ENCODE measurements at regions not wholly inside any gene's neighbourhood (a gene's known extent, or its start where the extent isn't known, plus 50 kb on each side); places are given as distances from the start of the nearest gene placed in this dataset.

DNA sequence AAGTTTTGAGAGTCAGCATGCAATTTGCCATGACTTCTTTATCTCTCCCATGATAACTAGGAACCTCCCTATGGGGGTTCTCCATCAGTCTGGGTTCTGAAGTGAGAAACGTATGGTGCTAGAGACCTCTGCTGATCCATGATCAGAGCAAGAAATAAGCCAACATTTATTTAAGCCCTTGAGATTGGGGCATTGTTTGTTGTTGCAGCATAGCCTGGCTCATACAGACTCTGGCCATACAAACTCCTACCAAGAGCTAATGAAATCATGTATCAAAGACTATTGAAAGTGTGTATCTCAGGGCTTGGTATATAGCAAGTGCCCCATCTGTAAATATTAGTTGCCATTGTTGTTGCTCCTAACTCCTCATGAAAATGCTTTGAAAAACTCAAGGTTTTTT is 233.9 kb downstream of the MAF start:
- no peak for DNase-seq

GRCh38 chr16:79365702-79366101 is 234.8 kb downstream of the MAF start:
- no peak for DNase-seq

GRCh38 chr16:79363484-79363883 is 237.1 kb downstream of the MAF start:
- no peak for DNase-seq

- DNase-seq: no peak
These were observed 237.5 kb downstream of the MAF start for GRCh38 chr16:79363035-79363434.

DNA sequence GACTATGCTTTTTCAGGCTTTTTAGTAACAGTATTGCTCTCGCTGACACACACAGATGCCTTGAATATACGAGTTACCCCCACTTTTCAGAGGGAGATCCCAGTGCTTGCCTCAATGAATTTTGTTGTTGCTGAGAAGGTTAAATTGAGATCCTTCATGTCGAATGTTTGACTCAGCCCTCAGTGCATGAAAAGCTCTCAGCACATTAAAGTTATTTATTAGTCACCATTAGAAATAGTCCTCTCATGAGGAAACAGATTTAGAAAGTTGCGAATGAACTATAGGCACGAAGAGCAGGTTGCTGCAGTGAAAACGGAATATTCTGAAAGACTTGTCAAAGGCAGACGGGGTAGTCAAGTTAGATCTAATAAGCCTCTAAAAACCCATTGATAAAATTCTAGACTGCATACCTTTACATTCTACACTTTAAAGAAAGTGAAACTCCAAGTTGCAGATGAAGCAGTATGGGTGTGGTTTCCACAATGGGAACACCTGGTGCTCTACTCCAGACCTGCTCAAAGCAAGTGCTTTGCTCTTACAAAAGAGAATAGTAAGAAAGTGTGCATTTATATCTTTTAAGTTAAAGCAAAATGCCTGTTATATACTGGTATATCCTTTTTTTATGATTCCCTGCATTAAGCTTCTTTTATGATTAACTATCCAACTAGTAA is 238.1 kb downstream of the MAF start:
- no peak for DNase-seq

DNA sequence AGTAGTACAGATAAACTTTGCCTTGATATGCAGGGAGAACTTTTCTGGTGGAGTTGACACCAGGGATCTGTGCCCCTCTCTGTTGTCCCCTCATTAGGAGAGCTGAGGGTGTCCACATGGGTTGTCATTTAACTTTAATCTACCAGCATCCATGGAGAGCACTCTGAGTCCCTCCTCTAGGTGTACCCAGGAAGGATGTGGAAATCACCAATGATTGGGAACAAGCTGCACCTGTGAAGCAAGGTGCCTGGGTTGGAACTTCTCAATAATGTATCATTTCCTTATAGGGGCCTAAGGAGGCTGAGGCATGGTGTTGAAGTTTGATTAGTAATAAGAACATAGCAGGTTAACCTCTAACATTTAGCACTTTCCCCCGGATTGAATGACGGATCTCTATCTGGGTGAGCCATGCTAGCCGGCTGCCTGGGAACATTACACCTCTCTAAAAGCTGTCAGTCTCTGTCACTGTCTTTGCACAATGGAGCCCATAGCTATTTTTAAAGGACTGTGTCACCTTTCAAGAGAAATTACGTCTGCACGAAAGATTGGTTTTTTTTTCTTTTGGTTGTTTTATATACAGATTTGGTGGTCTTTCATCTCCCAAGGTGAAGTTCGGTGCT is 239.3 kb downstream of the MAF start:
- no peak for DNase-seq

DNA sequence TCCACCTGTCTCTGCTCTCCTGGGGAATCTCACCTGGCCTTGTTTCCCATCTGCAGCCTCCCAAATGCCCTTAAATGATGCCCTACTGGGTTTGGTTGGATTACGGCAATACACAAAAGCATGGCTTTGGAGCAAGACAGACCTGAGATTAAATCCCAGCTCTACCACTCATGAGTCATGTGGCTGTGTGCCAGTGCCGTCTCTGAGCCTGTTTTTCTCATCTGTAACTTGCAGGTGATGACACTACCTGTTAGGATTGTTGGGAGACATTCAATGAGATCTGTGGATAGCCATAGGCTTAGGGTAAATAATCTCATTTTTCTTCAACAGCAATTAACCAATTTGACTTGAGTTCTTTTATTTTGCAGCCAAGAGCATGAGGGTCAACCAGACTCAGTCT is 240.3 kb downstream of the MAF start:
- DNase-seq: no peak

- no peak for DNase-seq
These were observed 241.5 kb downstream of the MAF start for GRCh38 chr16:79359082-79359481.

GRCh38 chr16:79358188-79358587 is 242.3 kb downstream of the MAF start:
- DNase-seq: no peak

GRCh38 chr16:79355600-79356358 is 244.8 kb downstream of the MAF start:
- DNase-seq: peak; percentile 3

GRCh38 chr16:79351927-79352326 is 248.6 kb downstream of the MAF start:
- no peak for DNase-seq

- DNase-seq: no peak
These were observed 250.7 kb downstream of the MAF start for GRCh38 chr16:79349803-79350202.

GRCh38 chr16:79348521-79349306 is 251.8 kb downstream of the MAF start:
- DNase-seq: no peak

GRCh38 chr16:79347277-79347676 is 253.3 kb downstream of the MAF start:
- DNase-seq: no peak

DNA sequence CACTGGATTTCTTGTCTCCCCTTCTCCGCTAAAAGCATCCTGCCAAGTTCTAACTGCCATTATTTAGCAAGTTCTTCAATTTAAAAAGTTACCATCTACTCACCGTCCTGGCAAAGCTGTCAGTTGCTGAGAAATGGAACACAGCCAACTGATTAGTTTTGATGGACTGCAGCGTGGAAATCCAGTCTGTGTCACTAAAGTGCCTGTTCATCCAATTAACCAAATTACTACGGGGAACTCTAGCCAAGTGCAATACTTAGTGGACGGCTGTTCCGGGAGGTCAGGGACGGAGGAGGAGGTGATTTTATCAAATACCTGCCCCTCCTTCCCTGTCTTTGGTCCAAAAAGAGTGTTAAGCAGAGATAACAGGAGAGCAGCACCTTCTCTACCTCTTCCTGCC is 260.7 kb downstream of the MAF start:
- DNase-seq: no peak

- DNase-seq: no peak
These were observed 262.6 kb downstream of the MAF start for GRCh38 chr16:79337906-79338305.

- DNase-seq: no peak
These were observed 263.9 kb downstream of the MAF start for GRCh38 chr16:79336437-79337229.

- DNase-seq: no peak
These were observed 266.4 kb downstream of the MAF start for GRCh38 chr16:79334127-79334526.

GRCh38 chr16:79331066-79331465 is 269.5 kb downstream of the MAF start:
- no peak for DNase-seq

GRCh38 chr16:79329967-79330366 is 270.6 kb downstream of the MAF start:
- DNase-seq: no peak

DNA sequence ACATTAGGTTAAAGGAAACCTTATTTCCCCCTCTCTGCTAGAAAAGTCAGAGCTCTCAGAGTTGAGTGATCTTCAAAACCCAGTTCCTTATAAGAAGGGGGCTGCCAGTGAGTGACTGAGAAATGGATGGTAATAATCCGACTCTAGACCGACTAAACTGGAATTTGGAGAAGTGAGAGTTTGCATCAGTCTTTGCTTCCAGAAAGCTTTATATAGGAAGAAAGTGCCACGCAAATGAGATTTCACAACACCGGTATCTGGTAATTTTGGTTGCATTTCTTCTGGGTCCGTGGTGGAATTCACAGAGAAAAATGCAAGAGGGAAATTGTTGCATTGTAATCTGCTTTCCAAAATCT is 271.4 kb downstream of the MAF start:
- no peak for DNase-seq

DNA sequence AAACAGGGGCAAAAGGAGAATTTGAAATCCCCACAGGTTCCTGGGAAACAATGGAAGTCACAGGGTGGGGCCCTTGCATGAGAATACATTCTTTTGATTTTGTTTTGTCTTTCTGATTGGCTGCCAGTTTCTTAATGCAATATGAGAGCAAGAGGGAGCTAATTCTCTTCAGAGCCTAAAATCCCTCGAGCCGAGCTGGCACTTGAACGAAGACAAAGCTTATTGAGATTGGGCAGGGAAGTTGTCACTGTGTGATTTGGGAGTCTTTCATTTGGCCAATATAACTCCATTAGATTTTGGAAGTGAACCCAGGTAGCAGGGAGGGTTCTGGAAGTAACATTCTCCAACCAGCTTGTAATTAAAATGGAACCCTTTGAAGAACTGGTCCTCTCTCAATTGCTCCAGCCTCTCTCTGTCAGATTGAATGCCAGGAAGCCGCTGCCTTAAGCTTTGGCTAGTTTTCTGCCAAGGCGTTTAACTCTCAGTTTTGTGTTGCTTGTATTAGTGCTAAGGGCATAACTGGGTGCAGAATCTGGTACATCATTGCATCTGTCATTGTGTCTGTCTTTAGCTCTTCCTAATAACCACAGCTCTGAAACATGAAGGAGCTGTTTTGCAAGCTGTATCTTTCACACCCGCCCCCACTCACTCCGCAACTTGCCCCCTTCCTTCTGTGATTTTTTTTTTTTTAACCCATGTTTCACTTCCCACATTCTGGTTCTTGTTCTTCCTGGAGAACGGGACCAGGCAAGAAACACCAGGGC is 272.0 kb downstream of the MAF start:
- peak; percentile 9 for DNase-seq

Measured in NCI-H2171 treated with DMSO at 0.1 percent for 48 hours (cell line).